ENCODE measurements at regions not wholly inside any gene's neighbourhood (a gene's known extent, or its start where the extent isn't known, plus 50 kb on each side); places are given as distances from the start of the nearest gene placed in this dataset.

GRCh38 chr4:17352357-17352756, 159.5 kb downstream of the QDPR start:
- no peak for DNase-seq (ENCODE audit: low read depth, low spot score)
- H3K27ac ChIP-seq (ENCODE audit: control insufficient read depth, insufficient read depth): no peak overlapping the region
- ChIA-PET RAD21 (ENCODE audit: unreplicated experiment) (no interaction called here), POLR2A (no interaction called here), CTCF (interaction anchor here (1.3 to 1.7 kb wide), 3 partner anchors 10 to 119 kb away, joined by 4 to 12 read pairs (median 8); no protein-coding TSS in a partner anchor), SMC1A (ENCODE audit: uncharacterized antibody, unreplicated experiment) (interaction anchor here (0.8 to 1.4 kb wide), 3 partner anchors 10 to 95 kb away, joined by 3 to 6 read pairs (median 3); no protein-coding TSS in a partner anchor)
- no peak overlapping the region for H3K4me2 ChIP-seq (ENCODE audit: control insufficient read depth, insufficient read depth)
- FAIRE-seq: no peak
- H3K36me3 ChIP-seq (ENCODE audit: control insufficient read depth in 2 of 2, insufficient read depth in 2 of 2, low read length in 1 of 2): no peaks in the 10 kb centered on the region
- no peaks in the 10 kb centered on the region for H4K20me1 ChIP-seq (ENCODE audit: control insufficient read depth, insufficient read depth)
- no TSS peak for BruUV-seq (replicated peaks)
- H3K4me1 ChIP-seq (ENCODE audit: control insufficient read depth, insufficient read depth, low read length): no peaks in the 10 kb centered on the region
- no peaks in the 10 kb centered on the region for H3K27me3 ChIP-seq (replicated peaks in 1 of 2; ENCODE audit: control insufficient read depth in 2 of 2, insufficient read depth in 2 of 2, low read length in 1 of 2)
- H3K9ac ChIP-seq (ENCODE audit: control insufficient read depth, insufficient read depth, low read length): no peak overlapping the region
- H2AFZ ChIP-seq (ENCODE audit: control insufficient read depth, low read depth, low read length): no peak overlapping the region
- H3K4me3 ChIP-seq: no peak overlapping the region
- intact Hi-C loops (cut with micrococcal nuclease; ENCODE audit: unreplicated experiment) (no loop called here), in situ Hi-C loops (cut with MboI) (no loop called here)
- no peak for ATAC-seq
- TF ChIP-seq RBBP5 (conservative IDR thresholded peaks at IDR 0.05): no peak
- TF ChIP-seq MXI1 (IDR thresholded peaks at IDR 0.05; ENCODE audit: low read depth, low read length): no peak
- TF ChIP-seq CBFB (IDR thresholded peaks at IDR 0.05; ENCODE audit: low read depth): no peak
- TF ChIP-seq NFXL1 (IDR thresholded peaks at IDR 0.05; ENCODE audit: borderline replicate concordance): no peak
- no peak for TF ChIP-seq KAT2A (conservative IDR thresholded peaks at IDR 0.05; ENCODE audit: control insufficient read depth, low read depth, low read length)
- TF ChIP-seq NR2C2 (IDR thresholded peaks at IDR 0.05; ENCODE audit: borderline replicate concordance, control insufficient read depth, insufficient read length, low read depth): no peak
- TF ChIP-seq NR2C1 (IDR thresholded peaks at IDR 0.05): no peak
- no peak for TF ChIP-seq FOS (IDR thresholded peaks at IDR 0.05; ENCODE audit: borderline replicate concordance, extremely low read depth, insufficient read length)
- no peak for TF ChIP-seq SMC3 (IDR thresholded peaks at IDR 0.05; ENCODE audit: borderline replicate concordance, low read length)
- no peak for TF ChIP-seq SKIL (IDR thresholded peaks at IDR 0.05; ENCODE audit: low read depth, poor library complexity, severe bottlenecking)
- TF ChIP-seq JUND (IDR thresholded peaks at IDR 0.05; ENCODE audit: low read depth, low read length): no peak
- no peak for TF ChIP-seq TCF3 (IDR thresholded peaks at IDR 0.05; ENCODE audit: borderline replicate concordance, insufficient read depth, low read depth, low read length)
- TF ChIP-seq BHLHE40 (IDR thresholded peaks at IDR 0.05; ENCODE audit: borderline replicate concordance in 1 of 2, low read depth in 2 of 2, low read length in 1 of 2): no peak
- TF ChIP-seq SPI1 (IDR thresholded peaks at IDR 0.05; ENCODE audit: borderline replicate concordance, insufficient read depth, low read depth, low read length): no peak
- TF ChIP-seq EZH2 (IDR thresholded peaks at IDR 0.05; ENCODE audit: borderline replicate concordance, control insufficient read depth, low read depth, low read length): no peak
- no peak for TF ChIP-seq YY1 (IDR thresholded peaks at IDR 0.05; ENCODE audit: low read depth, low read length)
- TF ChIP-seq ATF7 (IDR thresholded peaks at IDR 0.05; ENCODE audit: low read depth): no peak
- TF ChIP-seq NFYA (IDR thresholded peaks at IDR 0.05; ENCODE audit: borderline replicate concordance, low read depth, low read length): no peak
- TF ChIP-seq BCLAF1 (IDR thresholded peaks at IDR 0.05): no peak
- H3K9me3 ChIP-seq (replicated peaks; ENCODE audit: control insufficient read depth, insufficient read depth, low read length): no peaks in the 10 kb centered on the region
- no peaks in the 10 kb centered on the region for H3K79me2 ChIP-seq (ENCODE audit: control insufficient read depth, insufficient read depth, low read length)
- WGBS (ENCODE audit: insufficient coverage, insufficient replicate concordance, low lambda C conversion rate, missing lambda C conversion rate): 8% methylated on average over 5 of the region's 5 CpGs
